Hepatocyte (in vitro differentiated cells): ENCODE measurements at regions not wholly inside any gene's neighbourhood (a gene's known extent, or its start where the extent isn't known, plus 50 kb on each side); places are given as distances from the start of the nearest gene placed in this dataset.

Source experiments
- DNase-seq: peaks from one replicate; pipeline ENCODE4 v3.0.0-alpha.2; 2016; ENCODE audit warnings: low spot score
- H2AFZ ChIP-seq: fragments of 200-600 bp; sonication (generic); 2 replicates; pipeline ENCODE4 v1.6.0; 2016; ENCODE audit warnings: antibody characterized with exemption, mild to moderate bottlenecking
- H3K27ac ChIP-seq: fragments of 200-600 bp; sonication (generic); 2 replicates; pipeline ENCODE4 v1.5.1; 2016; ENCODE audit warnings: mild to moderate bottlenecking
- H3K27me3 ChIP-seq: fragments of 200-600 bp; sonication (generic); 2 replicates; pipeline ENCODE4 v1.6.1; 2016
- H3K36me3 ChIP-seq: fragments of 200-600 bp; sonication (generic); replicated peaks from 2 replicates; pipeline ENCODE4 v1.5.1; 2016; ENCODE audit warnings: low read depth; ENCODE audit not compliant: insufficient read depth
- H3K4me1 ChIP-seq: fragments of 200-600 bp; sonication (generic); 2 replicates; pipeline ENCODE4 v1.5.1; 2016; ENCODE audit warnings: mild to moderate bottlenecking, moderate library complexity; ENCODE audit not compliant: insufficient read depth
- H3K4me2 ChIP-seq: fragments of 200-600 bp; sonication (generic); 2 replicates; pipeline ENCODE4 v1.6.0; 2016
- H3K4me3 ChIP-seq: fragments of 200-600 bp; sonication (generic); 2 replicates; pipeline ENCODE4 v1.5.1; 2016; ENCODE audit warnings: mild to moderate bottlenecking
- H3K79me2 ChIP-seq: fragments of 200-600 bp; sonication (generic); 2 replicates; pipeline ENCODE4 v1.6.0; 2017; ENCODE audit warnings: mild to moderate bottlenecking
- H3K9me2 ChIP-seq: fragments of 200-600 bp; sonication (generic); replicated peaks from 2 replicates; pipeline ENCODE4 v1.6.0; 2017; ENCODE audit warnings: mild to moderate bottlenecking; ENCODE audit not compliant: insufficient read depth
- H3K9me3 ChIP-seq: fragments of 200-600 bp; sonication (generic); 2 replicates; pipeline ENCODE4 v1.5.1; 2016; ENCODE audit warnings: low read depth, mild to moderate bottlenecking
- H4K20me1 ChIP-seq: fragments of 200-600 bp; sonication (generic); 2 replicates; pipeline ENCODE4 v1.6.0; 2016; ENCODE audit warnings: mild to moderate bottlenecking; ENCODE audit not compliant: insufficient read depth, poor library complexity, severe bottlenecking
- EZH2 ChIP-seq: fragments of 200-600 bp; sonication (generic); IDR thresholded peaks from 2 replicates; pipeline ENCODE4 v1.6.1; 2016; ENCODE audit warnings: antibody characterized with exemption, mild to moderate bottlenecking, borderline replicate concordance
- EZH2phosphoT487 ChIP-seq: fragments of 200-600 bp; sonication (generic); IDR thresholded peaks from one replicate; pipeline ENCODE4 v1.6.1; 2018; ENCODE audit warnings: antibody characterized with exemption, mild to moderate bottlenecking, low read depth, moderate library complexity; ENCODE audit not compliant: unreplicated experiment, severe bottlenecking
- WGBS: methylation state at CpG from one replicate; pipeline ENCODE4 v1.1.6; 2016; ENCODE audit warnings: low lambda C conversion rate; ENCODE audit errors: missing lambda C conversion rate; 5-methylcytosine and 5-hydroxymethylcytosine counted together
- TF ChIP-seq, protein P1 (sequence below): fragments of 200-600 bp; sonication (generic); IDR thresholded peaks from 2 replicates; pipeline ENCODE4 v1.5.1; 2016; ENCODE audit warnings: antibody characterized with exemption, mild to moderate bottlenecking; ENCODE audit not compliant: poor library complexity

DNA sequence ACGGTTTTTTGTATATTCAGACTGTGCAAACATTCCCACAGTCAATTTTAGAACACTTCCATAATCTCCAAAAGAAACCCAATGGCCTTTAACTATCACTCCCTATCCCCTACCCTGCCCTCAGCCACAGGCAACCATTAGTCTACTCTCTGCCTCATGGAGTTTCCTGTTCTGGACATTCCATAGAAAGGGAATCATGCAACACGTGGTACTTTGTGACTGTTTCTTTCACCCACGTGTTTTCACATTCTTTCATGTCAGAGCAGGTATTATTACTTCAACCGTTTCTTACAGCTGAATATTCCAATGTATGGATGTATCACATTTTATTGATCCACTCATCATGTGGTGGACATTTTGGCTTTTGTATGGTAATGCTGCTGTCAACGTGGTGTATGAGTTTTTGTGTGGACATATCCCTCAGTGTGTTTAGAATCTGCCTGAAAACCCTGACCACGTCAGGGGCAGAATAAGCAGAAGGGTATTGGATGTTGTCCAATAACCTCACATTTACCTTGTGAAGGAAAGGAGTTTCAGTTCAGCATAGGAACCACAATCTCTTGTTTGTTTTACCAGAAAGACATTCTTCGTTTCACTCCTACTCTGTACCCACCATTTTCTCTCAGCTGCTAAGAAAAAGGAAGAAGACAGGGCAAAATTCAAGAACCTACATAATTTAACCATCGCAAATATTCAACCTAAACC, 107.5 kb upstream of the DYRK2 start:
- Histone ChIP-seq H3K27ac (no peak overlapping the region), H3K4me1 (no peaks in the 10 kb centered on the region), H3K79me2 (no peaks in the 10 kb centered on the region), H4K20me1 (no peaks in the 10 kb centered on the region), H3K4me3 (no peak overlapping the region), H3K36me3 (no peaks in the 10 kb centered on the region), H3K27me3 (no peaks in the 10 kb centered on the region), H3K4me2 (no peak overlapping the region), H3K9me2 (no peaks in the 10 kb centered on the region), H3K9me3 (no peaks in the 10 kb centered on the region), H2AFZ (no peak overlapping the region)
- WGBS = 78% methylated on average over 8 of the region's 8 CpGs
- TF ChIP-seq, protein P1, sequence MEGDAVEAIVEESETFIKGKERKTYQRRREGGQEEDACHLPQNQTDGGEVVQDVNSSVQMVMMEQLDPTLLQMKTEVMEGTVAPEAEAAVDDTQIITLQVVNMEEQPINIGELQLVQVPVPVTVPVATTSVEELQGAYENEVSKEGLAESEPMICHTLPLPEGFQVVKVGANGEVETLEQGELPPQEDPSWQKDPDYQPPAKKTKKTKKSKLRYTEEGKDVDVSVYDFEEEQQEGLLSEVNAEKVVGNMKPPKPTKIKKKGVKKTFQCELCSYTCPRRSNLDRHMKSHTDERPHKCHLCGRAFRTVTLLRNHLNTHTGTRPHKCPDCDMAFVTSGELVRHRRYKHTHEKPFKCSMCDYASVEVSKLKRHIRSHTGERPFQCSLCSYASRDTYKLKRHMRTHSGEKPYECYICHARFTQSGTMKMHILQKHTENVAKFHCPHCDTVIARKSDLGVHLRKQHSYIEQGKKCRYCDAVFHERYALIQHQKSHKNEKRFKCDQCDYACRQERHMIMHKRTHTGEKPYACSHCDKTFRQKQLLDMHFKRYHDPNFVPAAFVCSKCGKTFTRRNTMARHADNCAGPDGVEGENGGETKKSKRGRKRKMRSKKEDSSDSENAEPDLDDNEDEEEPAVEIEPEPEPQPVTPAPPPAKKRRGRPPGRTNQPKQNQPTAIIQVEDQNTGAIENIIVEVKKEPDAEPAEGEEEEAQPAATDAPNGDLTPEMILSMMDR = no peak
- TF ChIP-seq EZH2 = no peak
- TF ChIP-seq EZH2phosphoT487 = no peak
- no peak for DNase-seq

DNA sequence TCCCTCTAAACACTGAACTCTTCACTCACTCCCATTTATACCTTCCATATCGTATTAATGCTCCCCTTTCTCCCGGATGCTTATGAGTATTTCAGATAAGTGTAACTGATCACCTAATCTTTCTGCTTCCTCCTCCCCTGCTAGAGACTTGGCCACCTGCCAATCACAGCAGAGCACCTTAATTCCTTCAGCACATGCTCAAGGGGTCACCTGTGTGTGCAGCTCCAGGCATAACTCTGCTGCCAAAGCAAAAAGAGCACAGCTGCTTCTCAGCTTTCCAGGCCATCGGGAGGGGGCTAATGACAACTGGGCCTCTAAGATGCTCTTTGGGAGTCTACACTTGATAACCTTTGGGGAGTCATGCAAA, 106.9 kb upstream of the DYRK2 start:
- Histone ChIP-seq H3K4me2 (no peak overlapping the region), H3K36me3 (no peaks in the 10 kb centered on the region), H3K9me2 (no peaks in the 10 kb centered on the region), H3K4me1 (no peaks in the 10 kb centered on the region), H3K27ac (no peak overlapping the region), H3K27me3 (no peaks in the 10 kb centered on the region), H3K79me2 (no peaks in the 10 kb centered on the region), H4K20me1 (no peaks in the 10 kb centered on the region), H3K4me3 (no peak overlapping the region), H3K9me3 (no peaks in the 10 kb centered on the region), H2AFZ (no peak overlapping the region)
- no peak for TF ChIP-seq EZH2phosphoT487
- TF ChIP-seq, protein P1 = no peak
- no peak for TF ChIP-seq EZH2
- no peak for DNase-seq
- WGBS = 81% methylated on average over 3 of the region's 3 CpGs

DNA sequence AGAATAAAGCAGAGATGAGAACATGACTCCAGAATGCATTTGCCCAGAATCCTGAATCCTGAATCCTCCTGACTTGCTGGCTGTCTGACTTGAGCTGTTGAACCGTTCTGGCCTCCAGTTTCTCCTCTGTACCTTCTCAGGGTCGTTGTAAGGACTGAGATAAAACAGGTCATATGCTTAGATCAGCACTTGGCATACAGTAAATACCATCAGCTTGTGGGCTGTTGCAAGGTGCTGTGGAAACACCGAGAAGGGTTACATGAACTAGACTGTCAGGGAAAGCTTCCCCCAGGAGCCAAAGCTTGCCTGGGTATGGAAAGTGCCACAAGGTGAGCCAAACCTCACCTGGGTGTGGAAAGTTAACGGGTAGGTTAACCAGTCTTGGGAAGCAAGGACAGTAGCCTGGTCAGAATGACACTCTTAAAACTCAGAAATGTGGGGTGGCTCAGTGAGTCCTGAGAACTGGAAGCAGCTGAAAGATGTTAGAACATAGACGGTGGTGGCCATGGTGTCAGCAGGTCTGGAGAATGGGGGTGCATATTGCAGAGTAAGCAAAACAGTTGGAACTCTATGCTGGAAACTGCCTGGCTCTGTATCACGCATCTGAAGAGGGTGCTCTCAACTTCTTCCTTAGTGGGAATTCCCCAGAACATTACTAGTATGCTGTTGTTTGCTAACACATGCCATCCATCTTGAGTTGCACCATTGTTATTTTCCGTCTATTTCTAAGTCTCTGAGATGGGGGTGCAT, 105.3 kb upstream of the DYRK2 start:
- H3K27me3 ChIP-seq = no peaks in the 10 kb centered on the region
- peaks cover 4% of the 10 kb centered on the region for H3K4me1 ChIP-seq
- no peaks in the 10 kb centered on the region for H3K79me2 ChIP-seq
- no peak overlapping the region for H2AFZ ChIP-seq
- TF ChIP-seq EZH2 (no peak), EZH2phosphoT487 (no peak)
- TF ChIP-seq, protein P1 = no peak
- H3K4me3 ChIP-seq = no peak overlapping the region
- no peak overlapping the region for H3K27ac ChIP-seq
- no peaks in the 10 kb centered on the region for H4K20me1 ChIP-seq
- DNase-seq = no peak
- H3K36me3 ChIP-seq = no peaks in the 10 kb centered on the region
- WGBS = 71% methylated on average over 7 of the region's 7 CpGs
- no peaks in the 10 kb centered on the region for H3K9me3 ChIP-seq
- no peaks in the 10 kb centered on the region for H3K9me2 ChIP-seq
- H3K4me2 ChIP-seq = no peak overlapping the region
